OCI-LY7 (cell line): ENCODE measurements at regions not wholly inside any gene's neighbourhood (a gene's known extent, or its start where the extent isn't known, plus 50 kb on each side); places are given as distances from the start of the nearest gene placed in this dataset.

Experiments
- BruUV-seq: library from RNA; stranded (reverse); fragments of 400-500 nt; replicated peaks from 2 replicates; lab custom pipeline; 2021; lab: Mats Ljungman, UMichigan
- CTCF ChIA-PET: fragments of 300-600 bp; sonication (Branson Sonifier 250); formaldehyde crosslinking; loops from one replicate; lab custom pipeline; 2022; ENCODE audit warnings: antibody characterized with exemption; ENCODE audit not compliant: unreplicated experiment; lab: Charles Lee
- POLR2A ChIA-PET: fragments of 300-600 bp; sonication (Branson Sonifier 250); formaldehyde crosslinking; loops from one replicate; lab custom pipeline; 2022; ENCODE audit warnings: antibody characterized with exemption; lab: Charles Lee
- DNase-seq: peaks from one replicate; pipeline ENCODE4 v3.0.0-alpha.2; 2015; ENCODE audit warnings: low spot score
- H2AFZ ChIP-seq: fragments of 200-600 bp; sonication (generic), shearing (Covaris generic); 2 replicates; pipeline ENCODE4 v1.6.1; 2014; ENCODE audit warnings: mild to moderate bottlenecking, antibody characterized with exemption, low read length, moderate library complexity
- H3K27ac ChIP-seq: fragments of 200-600 bp; sonication (generic); 2 replicates; pipeline ENCODE4 v1.5.1; 2014; ENCODE audit warnings: mixed run types, low read depth, mild to moderate bottlenecking, moderate library complexity, low read length, inconsistent platforms; ENCODE audit not compliant: poor library complexity, severe bottlenecking
- H3K36me3 ChIP-seq: fragments of 200-600 bp; sonication (generic); 2 replicates; pipeline ENCODE4 v1.6.1; 2014; ENCODE audit warnings: mild to moderate bottlenecking, antibody characterized with exemption, low read length, moderate library complexity, mixed read lengths; ENCODE audit not compliant: insufficient read depth
- H3K4me1 ChIP-seq: fragments of 200-600 bp; sonication (generic); 2 replicates; pipeline ENCODE4 v1.5.1; 2014; ENCODE audit warnings: mild to moderate bottlenecking, low read length; ENCODE audit not compliant: insufficient read depth, poor library complexity, severe bottlenecking
- H3K4me2 ChIP-seq: fragments of 200-600 bp; sonication (generic); 2 replicates; pipeline ENCODE4 v1.6.1; 2014; ENCODE audit warnings: mild to moderate bottlenecking, low read length
- H3K4me3 ChIP-seq: fragments of 200-600 bp; sonication (generic); 2 replicates; pipeline ENCODE4 v1.5.1; 2014; ENCODE audit warnings: mild to moderate bottlenecking, low read depth, low read length; ENCODE audit not compliant: poor library complexity, severe bottlenecking
- H3K79me2 ChIP-seq: fragments of 200-600 bp; sonication (generic); 2 replicates; pipeline ENCODE4 v1.6.1; 2016; ENCODE audit warnings: low read depth, mild to moderate bottlenecking, low read length, moderate library complexity, mixed read lengths; ENCODE audit not compliant: insufficient read depth
- H3K9me2 ChIP-seq: fragments of 200-600 bp; sonication (generic); 2 replicates; pipeline ENCODE4 v1.6.1; 2016; ENCODE audit warnings: mild to moderate bottlenecking, low read length, mixed read lengths; ENCODE audit not compliant: insufficient read depth
- H3K9me3 ChIP-seq: fragments of 200-600 bp; sonication (generic); 2 replicates; pipeline ENCODE4 v1.6.1; 2014; ENCODE audit warnings: mild to moderate bottlenecking, mixed run types, low read length, mixed read lengths
- H4K20me1 ChIP-seq: fragments of 200-600 bp; sonication (generic); 2 replicates; pipeline ENCODE4 v1.6.1; 2014; ENCODE audit warnings: mild to moderate bottlenecking, antibody characterized with exemption, low read length, moderate library complexity, mixed read lengths; ENCODE audit not compliant: insufficient read depth
- EZH2phosphoT487 ChIP-seq: fragments of 200-600 bp; sonication (generic); IDR thresholded peaks from 2 replicates; pipeline ENCODE4 v1.6.1; 2018; ENCODE audit warnings: low read depth, borderline replicate concordance, mild to moderate bottlenecking, mixed run types, antibody characterized with exemption, low read length, moderate library complexity, mixed read lengths
- intact Hi-C: fragments of 100-400 bp; cut with micrococcal nuclease; formaldehyde crosslinking; loops from one replicate; pipeline ENCODE4 v1.10.0; 2022; ENCODE audit not compliant: unreplicated experiment
- TF ChIP-seq, protein P1 (sequence below): fragments of 200-600 bp; sonication (generic); conservative IDR thresholded peaks from 2 replicates; pipeline ENCODE4 v1.5.1; 2014; ENCODE audit warnings: mild to moderate bottlenecking, antibody characterized with exemption, low read length, moderate library complexity, mixed read lengths

GRCh38 chr10:83522881-83523386 is 616.4 kb upstream of the GHITM start:
- no TSS peak for BruUV-seq
- no peak overlapping the region for H3K4me2 ChIP-seq
- DNase-seq = no peak
- H3K9me2 ChIP-seq = no peaks in the 10 kb centered on the region
- no peaks in the 10 kb centered on the region for H3K9me3 ChIP-seq
- no peak overlapping the region for H2AFZ ChIP-seq
- no peaks in the 10 kb centered on the region for H3K36me3 ChIP-seq
- intact Hi-C loops = no loop called here
- H4K20me1 ChIP-seq = no peaks in the 10 kb centered on the region
- ChIA-PET POLR2A (interaction anchor here (1.2 kb wide), 1 partner anchor 13 kb away, joined by 4 read pairs; no protein-coding TSS in a partner anchor), CTCF (no interaction called here)
- no peak overlapping the region for H3K27ac ChIP-seq
- H3K4me1 ChIP-seq = no peaks in the 10 kb centered on the region
- H3K79me2 ChIP-seq = no peaks in the 10 kb centered on the region
- H3K4me3 ChIP-seq = no peak overlapping the region
- TF ChIP-seq, protein P1, sequence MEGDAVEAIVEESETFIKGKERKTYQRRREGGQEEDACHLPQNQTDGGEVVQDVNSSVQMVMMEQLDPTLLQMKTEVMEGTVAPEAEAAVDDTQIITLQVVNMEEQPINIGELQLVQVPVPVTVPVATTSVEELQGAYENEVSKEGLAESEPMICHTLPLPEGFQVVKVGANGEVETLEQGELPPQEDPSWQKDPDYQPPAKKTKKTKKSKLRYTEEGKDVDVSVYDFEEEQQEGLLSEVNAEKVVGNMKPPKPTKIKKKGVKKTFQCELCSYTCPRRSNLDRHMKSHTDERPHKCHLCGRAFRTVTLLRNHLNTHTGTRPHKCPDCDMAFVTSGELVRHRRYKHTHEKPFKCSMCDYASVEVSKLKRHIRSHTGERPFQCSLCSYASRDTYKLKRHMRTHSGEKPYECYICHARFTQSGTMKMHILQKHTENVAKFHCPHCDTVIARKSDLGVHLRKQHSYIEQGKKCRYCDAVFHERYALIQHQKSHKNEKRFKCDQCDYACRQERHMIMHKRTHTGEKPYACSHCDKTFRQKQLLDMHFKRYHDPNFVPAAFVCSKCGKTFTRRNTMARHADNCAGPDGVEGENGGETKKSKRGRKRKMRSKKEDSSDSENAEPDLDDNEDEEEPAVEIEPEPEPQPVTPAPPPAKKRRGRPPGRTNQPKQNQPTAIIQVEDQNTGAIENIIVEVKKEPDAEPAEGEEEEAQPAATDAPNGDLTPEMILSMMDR = no peak
- no peak for TF ChIP-seq EZH2phosphoT487

DNA sequence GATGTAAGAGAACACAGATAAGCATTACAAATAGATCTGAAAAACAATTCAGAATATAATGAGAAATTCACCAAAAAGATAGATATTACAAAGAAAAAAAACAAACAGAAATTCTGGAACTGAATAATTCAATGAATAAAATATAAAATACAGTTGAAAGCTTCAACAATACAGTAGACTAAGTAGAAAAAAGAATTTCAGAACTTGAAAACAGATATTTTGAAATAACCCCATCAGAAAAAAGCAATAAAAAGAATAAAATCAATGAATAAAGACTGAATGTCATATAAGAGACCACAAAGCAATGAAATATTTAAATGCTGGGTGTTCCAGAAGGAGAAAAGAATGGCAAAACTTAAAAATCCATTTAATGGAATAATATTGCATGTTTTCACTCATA is 611.4 kb upstream of the GHITM start:
- Histone ChIP-seq H3K9me3 (no peaks in the 10 kb centered on the region), H3K4me3 (no peak overlapping the region), H3K36me3 (no peaks in the 10 kb centered on the region), H3K9me2 (no peaks in the 10 kb centered on the region), H3K4me2 (no peak overlapping the region), H3K79me2 (no peaks in the 10 kb centered on the region), H4K20me1 (no peaks in the 10 kb centered on the region), H2AFZ (no peak overlapping the region), H3K4me1 (no peaks in the 10 kb centered on the region), H3K27ac (no peak overlapping the region)
- BruUV-seq = no TSS peak
- DNase-seq = no peak
- intact Hi-C loops = no loop called here
- CTCF ChIA-PET = no interaction called here
- POLR2A ChIA-PET = no interaction called here
- no peak for TF ChIP-seq EZH2phosphoT487
- TF ChIP-seq, protein P1 = no peak

GRCh38 chr10:83533290-83533689 is 606.0 kb upstream of the GHITM start:
- POLR2A ChIA-PET = interaction anchor here (0.5 to 1.0 kb wide), 2 partner anchors 27 to 63 kb away, joined by 3 read pairs; no protein-coding TSS in a partner anchor
- Histone ChIP-seq H3K9me2 (no peaks in the 10 kb centered on the region), H3K9me3 (no peaks in the 10 kb centered on the region), H3K4me1 (no peaks in the 10 kb centered on the region), H3K27ac (no peak overlapping the region), H3K4me3 (no peak overlapping the region), H2AFZ (no peak overlapping the region), H3K4me2 (no peak overlapping the region), H4K20me1 (no peaks in the 10 kb centered on the region), H3K36me3 (no peaks in the 10 kb centered on the region), H3K79me2 (no peaks in the 10 kb centered on the region)
- no TSS peak for BruUV-seq
- CTCF ChIA-PET = no interaction called here
- intact Hi-C loops = no loop called here
- TF ChIP-seq EZH2phosphoT487 = no peak
- TF ChIP-seq, protein P1 = no peak
- DNase-seq = no peak
